ENCODE measurements at regions not wholly inside any gene's neighbourhood (a gene's known extent, or its start where the extent isn't known, plus 50 kb on each side); places are given as distances from the start of the nearest gene placed in this dataset.

- Histone ChIP-seq H3K79me2 (ENCODE audit: insufficient read depth, low read length) (no peaks in the 10 kb centered on the region), H3F3A (ENCODE audit: insufficient read depth) (no peaks in the 10 kb centered on the region), H4K20me1 (ENCODE audit: low read depth, low read length) (no peaks in the 10 kb centered on the region), H2AFZ (ENCODE audit: low read depth, low read length, severe bottlenecking) (no peak overlapping the region), H3K27me3 (ENCODE audit: low read length) (no peaks in the 10 kb centered on the region), H3K9me3 (ENCODE audit: insufficient read depth, low read length) (no peaks in the 10 kb centered on the region), H3K9ac (ENCODE audit: low read length) (no peak overlapping the region), H3K27ac (ENCODE audit: low read depth, low read length) (no peak overlapping the region), H3K9me2 (replicated peaks; ENCODE audit: insufficient read depth, low read length) (no peaks in the 10 kb centered on the region), H3K36me3 (ENCODE audit: low read length) (no peaks in the 10 kb centered on the region), H3K4me3 (ENCODE audit: insufficient read depth, low read length, poor library complexity, severe bottlenecking) (no peak overlapping the region), H3K4me2 (ENCODE audit: low read depth, low read length, poor library complexity, severe bottlenecking) (no peak overlapping the region)
- TF ChIP-seq EZH2phosphoT487 (conservative IDR thresholded peaks at IDR 0.05; ENCODE audit: low read length) (no peak), CTCF (IDR thresholded peaks at IDR 0.05; ENCODE audit: insufficient read depth, low read length, poor library complexity, severe bottlenecking) (no peak)
Measured at GRCh38 chr5:50927953-50928352, 261.5 kb downstream of the PARP8 start.

GRCh38 chr5:50929174-50929573, 262.7 kb downstream of the PARP8 start:
- Histone ChIP-seq H3K36me3 (ENCODE audit: low read length) (no peaks in the 10 kb centered on the region), H3F3A (ENCODE audit: insufficient read depth) (no peaks in the 10 kb centered on the region), H3K9me3 (ENCODE audit: insufficient read depth, low read length) (no peaks in the 10 kb centered on the region), H3K79me2 (ENCODE audit: insufficient read depth, low read length) (no peaks in the 10 kb centered on the region), H3K27ac (ENCODE audit: low read depth, low read length) (no peak overlapping the region), H3K4me2 (ENCODE audit: low read depth, low read length, poor library complexity, severe bottlenecking) (no peak overlapping the region), H2AFZ (ENCODE audit: low read depth, low read length, severe bottlenecking) (no peak overlapping the region), H3K9ac (ENCODE audit: low read length) (no peak overlapping the region), H3K9me2 (replicated peaks; ENCODE audit: insufficient read depth, low read length) (no peaks in the 10 kb centered on the region), H3K27me3 (ENCODE audit: low read length) (no peaks in the 10 kb centered on the region), H4K20me1 (ENCODE audit: low read depth, low read length) (no peaks in the 10 kb centered on the region), H3K4me3 (ENCODE audit: insufficient read depth, low read length, poor library complexity, severe bottlenecking) (no peak overlapping the region)
- TF ChIP-seq CTCF (IDR thresholded peaks at IDR 0.05; ENCODE audit: insufficient read depth, low read length, poor library complexity, severe bottlenecking) (no peak), EZH2phosphoT487 (conservative IDR thresholded peaks at IDR 0.05; ENCODE audit: low read length) (no peak)

GRCh38 chr5:50934343-50934742, 267.9 kb downstream of the PARP8 start:
- no peaks in the 10 kb centered on the region for H3K79me2 ChIP-seq (ENCODE audit: insufficient read depth, low read length)
- H3K4me2 ChIP-seq (ENCODE audit: low read depth, low read length, poor library complexity, severe bottlenecking), result no peak overlapping the region
- no peaks in the 10 kb centered on the region for H4K20me1 ChIP-seq (ENCODE audit: low read depth, low read length)
- TF ChIP-seq CTCF (IDR thresholded peaks at IDR 0.05; ENCODE audit: insufficient read depth, low read length, poor library complexity, severe bottlenecking) (no peak), EZH2phosphoT487 (conservative IDR thresholded peaks at IDR 0.05; ENCODE audit: low read length) (no peak)
- H3K9me3 ChIP-seq (ENCODE audit: insufficient read depth, low read length), result no peaks in the 10 kb centered on the region
- no peaks in the 10 kb centered on the region for H3K36me3 ChIP-seq (ENCODE audit: low read length)
- no peak overlapping the region for H3K27ac ChIP-seq (ENCODE audit: low read depth, low read length)
- no peak overlapping the region for H3K9ac ChIP-seq (ENCODE audit: low read length)
- no peak overlapping the region for H2AFZ ChIP-seq (ENCODE audit: low read depth, low read length, severe bottlenecking)
- no peaks in the 10 kb centered on the region for H3K9me2 ChIP-seq (replicated peaks; ENCODE audit: insufficient read depth, low read length)
- no peak overlapping the region for H3K4me3 ChIP-seq (ENCODE audit: insufficient read depth, low read length, poor library complexity, severe bottlenecking)
- no peaks in the 10 kb centered on the region for H3F3A ChIP-seq (ENCODE audit: insufficient read depth)
- H3K27me3 ChIP-seq (ENCODE audit: low read length), result no peaks in the 10 kb centered on the region
